WTC11 (cell line): ENCODE measurements at regions not wholly inside any gene's neighbourhood (a gene's known extent, or its start where the extent isn't known, plus 50 kb on each side); places are given as distances from the start of the nearest gene placed in this dataset.

Experiments
- FOXJ3 ChIP-seq: sonication (generic); formaldehyde crosslinking; IDR thresholded peaks from 2 replicates; pipeline ENCODE4 v1.9.0; 2021; ENCODE audit warnings: missing genetic modification reagents, mild to moderate bottlenecking, borderline replicate concordance
- ZNF138 ChIP-seq: sonication (generic); formaldehyde crosslinking; conservative IDR thresholded peaks from 2 replicates; pipeline ENCODE4 v1.8.1; 2022; ENCODE audit warnings: mild to moderate bottlenecking, moderate library complexity, missing genetic modification reagents
- ZNF317 ChIP-seq: sonication (generic); formaldehyde crosslinking; IDR thresholded peaks from 2 replicates; pipeline ENCODE4 v1.8.1; 2023; ENCODE audit warnings: low read depth, mild to moderate bottlenecking, moderate library complexity, missing genetic modification reagents, borderline replicate concordance
- TF ChIP-seq, protein P1 (sequence below): fragments of 200-600 bp; IDR thresholded peaks from 2 replicates; pipeline ENCODE4 v1.8.0; 2022; ENCODE audit warnings: antibody characterized with exemption
- TF ChIP-seq, protein P2 (sequence below): sonication (generic); formaldehyde crosslinking; IDR thresholded peaks from 2 replicates; pipeline ENCODE4 v1.8.0; 2022; ENCODE audit warnings: mild to moderate bottlenecking, missing genetic modification reagents
- TF ChIP-seq, protein P3 (sequence below): sonication (generic); formaldehyde crosslinking; IDR thresholded peaks from 2 replicates; pipeline ENCODE4 v1.8.0; 2022; ENCODE audit warnings: mild to moderate bottlenecking, missing genetic modification reagents
- TF ChIP-seq, protein P4 (sequence below): sonication (generic); formaldehyde crosslinking; IDR thresholded peaks from 2 replicates; pipeline ENCODE4 v1.8.0; 2022; ENCODE audit warnings: mild to moderate bottlenecking, missing genetic modification reagents

DNA sequence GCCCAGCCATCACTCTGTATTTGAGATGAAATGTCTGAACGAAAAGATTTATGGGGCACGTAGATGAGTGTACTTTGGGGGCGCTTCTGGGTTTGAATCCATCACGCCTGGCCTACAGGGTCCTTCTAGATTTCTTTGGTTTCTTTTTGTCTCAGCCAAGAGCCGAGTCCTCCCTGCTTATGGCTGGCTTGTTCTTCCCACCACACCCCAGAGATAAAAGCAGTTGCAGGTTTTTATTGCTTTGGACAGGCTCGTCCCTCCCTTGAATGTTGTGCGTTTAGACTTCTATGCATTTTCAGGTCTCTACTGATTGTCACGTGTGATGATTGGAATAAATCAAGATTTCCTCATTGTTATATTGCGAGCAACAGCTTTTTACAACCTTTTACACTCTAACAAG is 104.8 kb upstream of the CHRNA7 start:
- TF ChIP-seq, protein P1, sequence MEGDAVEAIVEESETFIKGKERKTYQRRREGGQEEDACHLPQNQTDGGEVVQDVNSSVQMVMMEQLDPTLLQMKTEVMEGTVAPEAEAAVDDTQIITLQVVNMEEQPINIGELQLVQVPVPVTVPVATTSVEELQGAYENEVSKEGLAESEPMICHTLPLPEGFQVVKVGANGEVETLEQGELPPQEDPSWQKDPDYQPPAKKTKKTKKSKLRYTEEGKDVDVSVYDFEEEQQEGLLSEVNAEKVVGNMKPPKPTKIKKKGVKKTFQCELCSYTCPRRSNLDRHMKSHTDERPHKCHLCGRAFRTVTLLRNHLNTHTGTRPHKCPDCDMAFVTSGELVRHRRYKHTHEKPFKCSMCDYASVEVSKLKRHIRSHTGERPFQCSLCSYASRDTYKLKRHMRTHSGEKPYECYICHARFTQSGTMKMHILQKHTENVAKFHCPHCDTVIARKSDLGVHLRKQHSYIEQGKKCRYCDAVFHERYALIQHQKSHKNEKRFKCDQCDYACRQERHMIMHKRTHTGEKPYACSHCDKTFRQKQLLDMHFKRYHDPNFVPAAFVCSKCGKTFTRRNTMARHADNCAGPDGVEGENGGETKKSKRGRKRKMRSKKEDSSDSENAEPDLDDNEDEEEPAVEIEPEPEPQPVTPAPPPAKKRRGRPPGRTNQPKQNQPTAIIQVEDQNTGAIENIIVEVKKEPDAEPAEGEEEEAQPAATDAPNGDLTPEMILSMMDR: no peak
- TF ChIP-seq FOXJ3 (no peak), ZNF138 (CRISPR knock-in tag) (no peak), ZNF317 (CRISPR knock-in tag) (no peak)
- TF ChIP-seq, protein P2, sequence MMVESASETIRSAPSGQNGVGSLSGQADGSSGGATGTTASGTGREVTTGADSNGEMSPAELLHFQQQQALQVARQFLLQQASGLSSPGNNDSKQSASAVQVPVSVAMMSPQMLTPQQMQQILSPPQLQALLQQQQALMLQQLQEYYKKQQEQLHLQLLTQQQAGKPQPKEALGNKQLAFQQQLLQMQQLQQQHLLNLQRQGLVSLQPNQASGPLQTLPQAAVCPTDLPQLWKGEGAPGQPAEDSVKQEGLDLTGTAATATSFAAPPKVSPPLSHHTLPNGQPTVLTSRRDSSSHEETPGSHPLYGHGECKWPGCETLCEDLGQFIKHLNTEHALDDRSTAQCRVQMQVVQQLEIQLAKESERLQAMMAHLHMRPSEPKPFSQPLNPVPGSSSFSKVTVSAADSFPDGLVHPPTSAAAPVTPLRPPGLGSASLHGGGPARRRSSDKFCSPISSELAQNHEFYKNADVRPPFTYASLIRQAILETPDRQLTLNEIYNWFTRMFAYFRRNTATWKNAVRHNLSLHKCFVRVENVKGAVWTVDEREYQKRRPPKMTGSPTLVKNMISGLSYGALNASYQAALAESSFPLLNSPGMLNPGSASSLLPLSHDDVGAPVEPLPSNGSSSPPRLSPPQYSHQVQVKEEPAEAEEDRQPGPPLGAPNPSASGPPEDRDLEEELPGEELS: no peak
- TF ChIP-seq, protein P3, sequence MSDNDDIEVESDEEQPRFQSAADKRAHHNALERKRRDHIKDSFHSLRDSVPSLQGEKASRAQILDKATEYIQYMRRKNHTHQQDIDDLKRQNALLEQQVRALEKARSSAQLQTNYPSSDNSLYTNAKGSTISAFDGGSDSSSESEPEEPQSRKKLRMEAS: no peak
- TF ChIP-seq, protein P4, sequence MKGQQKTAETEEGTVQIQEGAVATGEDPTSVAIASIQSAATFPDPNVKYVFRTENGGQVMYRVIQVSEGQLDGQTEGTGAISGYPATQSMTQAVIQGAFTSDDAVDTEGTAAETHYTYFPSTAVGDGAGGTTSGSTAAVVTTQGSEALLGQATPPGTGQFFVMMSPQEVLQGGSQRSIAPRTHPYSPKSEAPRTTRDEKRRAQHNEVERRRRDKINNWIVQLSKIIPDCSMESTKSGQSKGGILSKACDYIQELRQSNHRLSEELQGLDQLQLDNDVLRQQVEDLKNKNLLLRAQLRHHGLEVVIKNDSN (CRISPR knock-in tag): no peak
